ENCODE measurements at regions not wholly inside any gene's neighbourhood (a gene's known extent, or its start where the extent isn't known, plus 50 kb on each side); places are given as distances from the start of the nearest gene placed in this dataset.

DNA sequence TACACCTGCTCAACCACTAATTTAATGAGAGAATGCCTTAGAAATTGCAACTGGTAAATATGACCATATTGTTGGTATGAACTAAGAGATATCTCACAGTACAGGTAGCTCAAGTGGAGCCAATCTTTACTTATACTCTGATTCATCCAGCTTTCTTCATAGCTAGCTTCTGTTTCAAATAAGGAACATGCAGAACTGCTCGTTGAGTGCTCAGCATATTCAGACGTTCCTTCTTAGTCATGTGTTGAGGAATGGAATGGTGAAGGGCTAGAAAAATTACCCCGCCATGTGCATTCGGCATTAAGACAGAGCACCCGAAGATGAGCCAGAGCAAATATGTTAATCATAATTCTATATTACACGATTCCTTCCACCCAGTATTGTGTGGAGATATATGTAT, 144.0 kb upstream of the VRK2 start:
- H3K4me3 ChIP-seq = no peak overlapping the region
- H3K36me3 ChIP-seq = no peaks in the 10 kb centered on the region
- no peaks in the 10 kb centered on the region for H3K9me3 ChIP-seq (ENCODE audit: low read depth)
- H3K27me3 ChIP-seq = no peaks in the 10 kb centered on the region
- no peak for DNase-seq (ENCODE audit: low read depth in 1 of 2, low spot score in 1 of 2)
- no peaks in the 10 kb centered on the region for H3K4me1 ChIP-seq (ENCODE audit: low read depth)
- no peak for TF ChIP-seq CTCF (IDR thresholded peaks at IDR 0.05; ENCODE audit: low read depth, low read length)
- no peak overlapping the region for H3K27ac ChIP-seq

DNA sequence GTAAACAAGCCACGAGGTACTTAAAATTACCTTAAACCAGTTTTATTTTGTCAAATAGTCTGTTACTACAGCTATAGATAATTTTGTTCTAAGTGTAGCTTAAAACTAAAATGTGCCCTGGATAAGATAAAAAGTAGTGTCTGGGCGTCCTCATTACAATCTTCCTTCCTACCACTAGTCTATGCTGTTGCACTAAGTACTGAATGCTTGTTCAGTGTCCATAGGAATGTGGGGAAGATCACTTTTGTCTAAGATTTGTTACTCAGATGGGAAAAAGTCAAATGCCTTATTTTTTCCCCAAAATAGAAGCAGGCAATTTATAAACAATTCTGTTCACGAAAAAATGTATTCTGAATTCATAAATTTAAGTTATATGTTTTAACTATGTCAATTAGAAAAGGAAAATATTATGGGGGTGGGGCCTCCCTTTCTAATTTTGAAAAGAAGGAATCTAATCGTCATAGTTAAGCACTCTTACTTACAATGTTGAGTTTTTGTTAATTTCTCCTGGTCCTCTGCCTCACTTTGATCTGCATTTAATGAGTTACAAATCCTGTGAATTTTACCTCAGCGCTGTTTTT, 140.4 kb upstream of the VRK2 start:
- no peaks in the 10 kb centered on the region for H3K4me1 ChIP-seq (ENCODE audit: low read depth)
- no peaks in the 10 kb centered on the region for H3K9me3 ChIP-seq (ENCODE audit: low read depth)
- no peaks in the 10 kb centered on the region for H3K36me3 ChIP-seq
- H3K4me3 ChIP-seq = no peak overlapping the region
- no peaks in the 10 kb centered on the region for H3K27me3 ChIP-seq
- no peak overlapping the region for H3K27ac ChIP-seq
- TF ChIP-seq CTCF (IDR thresholded peaks at IDR 0.05; ENCODE audit: low read depth, low read length) = peak; percentile 93
- peak; percentile 57 to 76 for DNase-seq (ENCODE audit: low read depth in 1 of 2, low spot score in 1 of 2)

GRCh38 chr2:57907411-57907810, 139.2 kb upstream of the VRK2 start:
- no peak for TF ChIP-seq CTCF (IDR thresholded peaks at IDR 0.05; ENCODE audit: low read depth, low read length)
- Histone ChIP-seq H3K9me3 (ENCODE audit: low read depth) (no peaks in the 10 kb centered on the region), H3K36me3 (no peaks in the 10 kb centered on the region), H3K27me3 (no peaks in the 10 kb centered on the region), H3K4me1 (ENCODE audit: low read depth) (no peaks in the 10 kb centered on the region), H3K4me3 (no peak overlapping the region), H3K27ac (no peak overlapping the region)
- DNase-seq (ENCODE audit: low read depth in 1 of 2, low spot score in 1 of 2) = no peak

GRCh38 chr2:57908736-57909161, 137.9 kb upstream of the VRK2 start:
- H3K4me1 ChIP-seq (ENCODE audit: low read depth) = no peaks in the 10 kb centered on the region
- H3K9me3 ChIP-seq (ENCODE audit: low read depth) = no peaks in the 10 kb centered on the region
- H3K27ac ChIP-seq = no peak overlapping the region
- H3K36me3 ChIP-seq = no peaks in the 10 kb centered on the region
- no peak overlapping the region for H3K4me3 ChIP-seq
- no peak for DNase-seq (ENCODE audit: low read depth in 1 of 2, low spot score in 1 of 2)
- H3K27me3 ChIP-seq = no peaks in the 10 kb centered on the region
- TF ChIP-seq CTCF (IDR thresholded peaks at IDR 0.05; ENCODE audit: low read depth, low read length) = no peak

DNA sequence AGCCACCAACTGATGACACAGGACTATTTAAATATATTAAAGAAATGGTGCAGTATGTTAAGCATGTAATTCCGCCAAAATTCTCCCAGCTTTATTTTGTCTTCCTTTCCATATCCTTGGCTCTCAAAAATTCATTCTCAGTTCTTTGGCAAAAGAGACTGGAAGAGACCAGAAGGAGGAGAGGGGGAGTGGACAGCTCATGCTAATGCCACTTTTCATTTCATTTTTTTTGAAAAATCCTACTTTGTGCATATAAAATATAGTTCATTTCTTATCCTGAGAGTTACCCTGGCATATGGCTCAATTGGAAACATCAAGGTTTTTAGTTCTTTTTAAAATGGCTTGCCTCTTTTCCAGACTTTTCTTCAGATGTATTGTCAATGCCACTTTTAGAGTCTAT, 128.5 kb upstream of the VRK2 start:
- TF ChIP-seq CTCF (IDR thresholded peaks at IDR 0.05; ENCODE audit: low read depth, low read length) = no peak
- DNase-seq (ENCODE audit: low read depth in 1 of 2, low spot score in 1 of 2) = no peak
- Histone ChIP-seq H3K9me3 (ENCODE audit: low read depth) (no peaks in the 10 kb centered on the region), H3K27ac (no peak overlapping the region), H3K36me3 (no peaks in the 10 kb centered on the region), H3K27me3 (no peaks in the 10 kb centered on the region), H3K4me3 (no peak overlapping the region), H3K4me1 (ENCODE audit: low read depth) (no peaks in the 10 kb centered on the region)

All from cardiac muscle cell (in vitro differentiated cells and primary cell).